Loucy (cell line): ENCODE measurements at regions not wholly inside any gene's neighbourhood (a gene's known extent, or its start where the extent isn't known, plus 50 kb on each side); places are given as distances from the start of the nearest gene placed in this dataset.

Experiments
- H2AFZ ChIP-seq: fragments of 200-600 bp; sonication (generic); 2 replicates; pipeline ENCODE4 v1.6.0; 2016; ENCODE audit warnings: antibody characterized with exemption, mild to moderate bottlenecking, low read length, moderate library complexity
- H3F3A ChIP-seq: fragments of 200-600 bp; 2 replicates; pipeline ENCODE4 v1.6.0; 2016; ENCODE audit warnings: antibody characterized with exemption, low read depth, mild to moderate bottlenecking
- H3K27me3 ChIP-seq: fragments of 200-600 bp; sonication (generic); 2 replicates; pipeline ENCODE4 v1.6.1; 2014; ENCODE audit warnings: low read length, mild to moderate bottlenecking; ENCODE audit not compliant: insufficient read depth, poor library complexity, severe bottlenecking
- H3K36me3 ChIP-seq: fragments of 200-600 bp; sonication (generic); 2 replicates; pipeline ENCODE4 v1.6.1; 2016; ENCODE audit warnings: low read length; ENCODE audit not compliant: insufficient read depth
- H3K4me1 ChIP-seq: fragments of 200-600 bp; sonication (generic); 2 replicates; pipeline ENCODE4 v1.5.1; 2014; ENCODE audit warnings: low read length, mild to moderate bottlenecking; ENCODE audit not compliant: insufficient read depth, poor library complexity, severe bottlenecking
- H3K4me2 ChIP-seq: fragments of 200-600 bp; sonication (generic); 2 replicates; pipeline ENCODE4 v1.6.0; 2014; ENCODE audit warnings: antibody characterized with exemption, low read length, low read depth, mild to moderate bottlenecking; ENCODE audit not compliant: poor library complexity, severe bottlenecking
- H3K4me3 ChIP-seq: fragments of 200-600 bp; sonication (generic); 2 replicates; pipeline ENCODE4 v1.5.1; 2014; ENCODE audit warnings: low read length, mild to moderate bottlenecking, mixed read lengths; ENCODE audit not compliant: poor library complexity, severe bottlenecking
- H3K79me2 ChIP-seq: fragments of 200-600 bp; sonication (generic); 2 replicates; pipeline ENCODE4 v1.6.1; 2014; ENCODE audit warnings: low read length; ENCODE audit not compliant: insufficient read depth
- H3K9ac ChIP-seq: fragments of 200-600 bp; sonication (generic); 2 replicates; pipeline ENCODE4 v1.6.0; 2014; ENCODE audit warnings: mild to moderate bottlenecking, low read depth, low read length, moderate library complexity; ENCODE audit not compliant: poor library complexity, severe bottlenecking
- H3K9me2 ChIP-seq: fragments of 200-600 bp; sonication (generic); replicated peaks from 2 replicates; pipeline ENCODE4 v1.6.1; 2016; ENCODE audit warnings: low read depth, low read length, mixed read lengths
- H3K9me3 ChIP-seq: fragments of 200-600 bp; sonication (generic); 2 replicates; pipeline ENCODE4 v1.6.1; 2014; ENCODE audit warnings: mild to moderate bottlenecking, antibody characterized with exemption, low read length, low read depth; ENCODE audit not compliant: insufficient read depth
- H4K20me1 ChIP-seq: fragments of 200-600 bp; sonication (generic); 2 replicates; pipeline ENCODE4 v1.6.0; 2014; ENCODE audit warnings: antibody characterized with exemption, low read length, mild to moderate bottlenecking; ENCODE audit not compliant: insufficient read depth, poor library complexity, severe bottlenecking
- EZH2phosphoT487 ChIP-seq: fragments of 200-600 bp; IDR thresholded peaks from 2 replicates; pipeline ENCODE4 v1.6.1; 2018; ENCODE audit warnings: antibody characterized with exemption, mild to moderate bottlenecking, moderate library complexity, borderline replicate concordance
- TF ChIP-seq, protein P1 (sequence below): fragments of 200-600 bp; sonication (generic); conservative IDR thresholded peaks from 2 replicates; pipeline ENCODE4 v1.5.1; 2014; ENCODE audit warnings: mild to moderate bottlenecking, antibody characterized with exemption, low read length

DNA sequence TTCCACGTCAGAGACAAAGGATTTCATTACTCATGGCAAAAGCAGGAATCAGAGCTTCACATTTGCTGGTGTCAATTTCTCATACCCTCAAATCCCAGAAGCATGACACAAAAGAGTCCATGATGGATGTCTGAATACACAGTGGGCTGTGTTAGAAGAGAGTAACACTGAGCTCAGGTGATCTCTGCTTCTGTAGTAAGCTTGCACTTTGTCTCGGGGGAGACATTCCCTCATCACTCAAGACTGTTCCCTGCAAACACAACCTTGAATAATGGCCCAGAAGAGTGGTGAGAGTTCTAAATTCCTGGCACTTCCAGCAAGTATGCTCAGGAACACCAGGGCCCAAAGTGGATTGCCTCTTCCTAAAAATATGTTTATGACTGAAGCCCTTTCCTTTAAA lies 1787.2 kb upstream of the SEL1L start:
- Histone ChIP-seq H3K9me3 (no peaks in the 10 kb centered on the region), H3K4me1 (no peaks in the 10 kb centered on the region), H3K9me2 (no peaks in the 10 kb centered on the region), H3K79me2 (no peaks in the 10 kb centered on the region), H3K36me3 (no peaks in the 10 kb centered on the region), H4K20me1 (no peaks in the 10 kb centered on the region), H3K27me3 (no peaks in the 10 kb centered on the region), H3K4me2 (no peak overlapping the region), H2AFZ (no peak overlapping the region), H3K4me3 (no peak overlapping the region), H3K9ac (no peak overlapping the region), H3F3A (no peaks in the 10 kb centered on the region)
- TF ChIP-seq, protein P1, sequence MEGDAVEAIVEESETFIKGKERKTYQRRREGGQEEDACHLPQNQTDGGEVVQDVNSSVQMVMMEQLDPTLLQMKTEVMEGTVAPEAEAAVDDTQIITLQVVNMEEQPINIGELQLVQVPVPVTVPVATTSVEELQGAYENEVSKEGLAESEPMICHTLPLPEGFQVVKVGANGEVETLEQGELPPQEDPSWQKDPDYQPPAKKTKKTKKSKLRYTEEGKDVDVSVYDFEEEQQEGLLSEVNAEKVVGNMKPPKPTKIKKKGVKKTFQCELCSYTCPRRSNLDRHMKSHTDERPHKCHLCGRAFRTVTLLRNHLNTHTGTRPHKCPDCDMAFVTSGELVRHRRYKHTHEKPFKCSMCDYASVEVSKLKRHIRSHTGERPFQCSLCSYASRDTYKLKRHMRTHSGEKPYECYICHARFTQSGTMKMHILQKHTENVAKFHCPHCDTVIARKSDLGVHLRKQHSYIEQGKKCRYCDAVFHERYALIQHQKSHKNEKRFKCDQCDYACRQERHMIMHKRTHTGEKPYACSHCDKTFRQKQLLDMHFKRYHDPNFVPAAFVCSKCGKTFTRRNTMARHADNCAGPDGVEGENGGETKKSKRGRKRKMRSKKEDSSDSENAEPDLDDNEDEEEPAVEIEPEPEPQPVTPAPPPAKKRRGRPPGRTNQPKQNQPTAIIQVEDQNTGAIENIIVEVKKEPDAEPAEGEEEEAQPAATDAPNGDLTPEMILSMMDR = no peak
- TF ChIP-seq EZH2phosphoT487 = no peak

DNA sequence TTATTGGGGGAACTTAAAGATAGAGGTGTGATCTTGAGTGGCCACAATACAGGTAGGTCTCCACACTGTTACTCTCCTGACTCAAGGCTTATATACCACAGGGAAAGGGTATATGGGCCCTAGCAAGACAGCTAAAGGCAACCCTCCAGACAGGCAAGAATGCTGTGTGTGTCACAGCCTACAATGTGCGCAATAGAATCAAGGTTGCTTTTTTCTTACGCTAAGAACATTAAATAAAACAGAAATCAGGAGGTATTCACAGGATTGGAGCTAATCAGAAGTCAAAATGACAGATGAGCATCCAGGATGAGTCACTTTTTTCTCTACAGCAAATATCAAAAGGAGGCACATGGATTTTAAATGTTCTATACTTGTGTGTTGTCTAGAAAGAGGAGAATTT lies 1797.9 kb upstream of the SEL1L start:
- no peak overlapping the region for H2AFZ ChIP-seq

DNA sequence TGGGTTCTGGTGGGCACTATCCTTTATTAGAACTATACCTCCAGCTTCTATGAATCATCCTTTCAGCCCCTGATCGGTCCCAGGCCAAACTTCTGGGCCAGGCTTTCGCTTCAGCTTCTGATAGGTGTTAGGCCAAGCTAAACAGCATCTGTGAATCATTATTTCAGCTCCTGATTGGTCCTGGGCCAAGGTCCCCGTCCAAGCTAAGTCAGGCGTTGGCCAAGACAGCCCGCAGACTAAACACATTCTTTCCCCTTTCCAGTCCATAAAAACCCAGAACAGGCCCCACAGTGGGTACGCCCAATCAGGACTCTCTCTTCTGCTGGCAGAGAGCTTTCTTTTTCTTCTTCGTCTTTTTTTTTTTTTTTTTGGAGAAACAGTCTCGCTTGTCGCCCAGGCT lies 1808.9 kb upstream of the SEL1L start:
- Histone ChIP-seq H4K20me1 (no peaks in the 10 kb centered on the region), H3K9me2 (no peaks in the 10 kb centered on the region), H3K9me3 (no peaks in the 10 kb centered on the region), H2AFZ (no peak overlapping the region), H3K4me3 (no peak overlapping the region), H3K4me2 (no peak overlapping the region), H3K4me1 (no peaks in the 10 kb centered on the region), H3F3A (no peaks in the 10 kb centered on the region), H3K27me3 (no peaks in the 10 kb centered on the region), H3K36me3 (no peaks in the 10 kb centered on the region), H3K79me2 (no peaks in the 10 kb centered on the region), H3K9ac (no peak overlapping the region)
- no peak for TF ChIP-seq EZH2phosphoT487
- TF ChIP-seq, protein P1 = no peak

More for the DNA sequence above, 1797.9 kb upstream of the SEL1L start:
- Histone ChIP-seq H4K20me1 (no peaks in the 10 kb centered on the region), H3K9me3 (no peaks in the 10 kb centered on the region), H3K9ac (no peak overlapping the region), H3K4me3 (no peak overlapping the region), H3K9me2 (no peaks in the 10 kb centered on the region), H3K79me2 (no peaks in the 10 kb centered on the region), H3K27me3 (no peaks in the 10 kb centered on the region), H3K36me3 (no peaks in the 10 kb centered on the region), H3F3A (no peaks in the 10 kb centered on the region), H3K4me1 (no peaks in the 10 kb centered on the region), H3K4me2 (no peak overlapping the region)
- TF ChIP-seq, protein P1 = no peak
- no peak for TF ChIP-seq EZH2phosphoT487
